WTC11 (cell line): ENCODE measurements at regions not wholly inside any gene's neighbourhood (a gene's known extent, or its start where the extent isn't known, plus 50 kb on each side); places are given as distances from the start of the nearest gene placed in this dataset.

Experiments
- ATAC-seq: fragments of 200-7000 bp; cut with Tn5 transposase; 2 replicates; pipeline ENCODE4 v1.10.0; 2021; ENCODE audit warnings: mild to moderate bottlenecking, moderate library complexity
- CTCF ChIA-PET: fragments of 300-600 bp; sonication (Branson Sonifier 250); formaldehyde crosslinking; loops from one replicate; lab custom pipeline; 2021; ENCODE audit warnings: antibody characterized with exemption; lab: Charles Lee
- POLR2A ChIA-PET: fragments of 350-600 bp; sonication (Branson Sonifier 250); formaldehyde crosslinking; loops from one replicate; lab custom pipeline; 2021; ENCODE audit warnings: antibody characterized with exemption; lab: Charles Lee
- DNase-seq: peaks from one replicate; pipeline ENCODE4 v3.0.0; 2021; ENCODE audit warnings: low spot score
- H3K27ac Mint-ChIP-seq: 2 replicates; pipeline ENCODE4 v1.8.0; 2021; ENCODE audit warnings: mixed read lengths
- H3K27me3 Mint-ChIP-seq: 2 replicates; pipeline ENCODE4 v1.8.0; 2021; ENCODE audit warnings: low read depth, mild to moderate bottlenecking, moderate library complexity, mixed read lengths
- H3K36me3 Mint-ChIP-seq: 2 replicates; pipeline ENCODE4 v1.8.0; 2021; ENCODE audit warnings: mixed read lengths
- H3K4me1 Mint-ChIP-seq: 2 replicates; pipeline ENCODE4 v1.8.0; 2022; ENCODE audit warnings: mixed read lengths
- H3K4me3 Mint-ChIP-seq: 2 replicates; pipeline ENCODE4 v1.8.0; 2021; ENCODE audit warnings: mild to moderate bottlenecking, moderate library complexity, mixed read lengths
- H3K9me3 Mint-ChIP-seq: 2 replicates; pipeline ENCODE4 v1.8.0; 2021; ENCODE audit warnings: mixed read lengths
- AFF4 ChIP-seq: sonication (generic); formaldehyde crosslinking; IDR thresholded peaks from 2 replicates; pipeline ENCODE4 v1.8.1; 2023; ENCODE audit warnings: mild to moderate bottlenecking, missing genetic modification reagents, borderline replicate concordance
- ETV6 ChIP-seq: sonication (generic); formaldehyde crosslinking; IDR thresholded peaks from 2 replicates; pipeline ENCODE4 v1.8.1; 2022; ENCODE audit warnings: mild to moderate bottlenecking, missing genetic modification reagents
- RELA ChIP-seq: sonication (generic); formaldehyde crosslinking; IDR thresholded peaks from 2 replicates; pipeline ENCODE4 v1.8.1; 2022; ENCODE audit warnings: missing genetic modification reagents, mild to moderate bottlenecking, borderline replicate concordance
- SMAD3 ChIP-seq: sonication (generic); formaldehyde crosslinking; IDR thresholded peaks from 2 replicates; pipeline ENCODE4 v1.8.0; 2022; ENCODE audit warnings: missing genetic modification reagents, mild to moderate bottlenecking, borderline replicate concordance
- SP1 ChIP-seq: sonication (generic); formaldehyde crosslinking; conservative IDR thresholded peaks from 2 replicates; pipeline ENCODE4 v1.8.1; 2022; ENCODE audit warnings: missing genetic modification reagents
- USF1 ChIP-seq: sonication (generic); formaldehyde crosslinking; IDR thresholded peaks from 2 replicates; pipeline ENCODE4 v1.8.0; 2022; ENCODE audit warnings: mild to moderate bottlenecking, missing genetic modification reagents
- ZNF121 ChIP-seq: sonication (generic); formaldehyde crosslinking; IDR thresholded peaks from 2 replicates; pipeline ENCODE4 v1.8.0; 2023; ENCODE audit warnings: missing genetic modification reagents
- ZNF263 ChIP-seq: sonication (generic); formaldehyde crosslinking; IDR thresholded peaks from 2 replicates; pipeline ENCODE4 v1.8.1; 2022; ENCODE audit warnings: low read depth, mild to moderate bottlenecking, moderate library complexity, missing genetic modification reagents
- ZNF317 ChIP-seq: sonication (generic); formaldehyde crosslinking; IDR thresholded peaks from 2 replicates; pipeline ENCODE4 v1.8.1; 2023; ENCODE audit warnings: low read depth, mild to moderate bottlenecking, moderate library complexity, missing genetic modification reagents, borderline replicate concordance
- ZNF396 ChIP-seq: fragments of 250-450 bp; sonication (Bioruptor Pico); IDR thresholded peaks from 2 replicates; pipeline ENCODE4 v1.8.0; 2021; ENCODE audit warnings: mild to moderate bottlenecking, moderate library complexity, borderline replicate concordance
- TF ChIP-seq, protein P1 (sequence below): sonication (generic); formaldehyde crosslinking; IDR thresholded peaks from 2 replicates; pipeline ENCODE4 v1.8.1; 2022; ENCODE audit warnings: low read depth, missing genetic modification reagents, borderline replicate concordance
- TF ChIP-seq, protein P2 (sequence below): sonication (generic); formaldehyde crosslinking; IDR thresholded peaks from 2 replicates; pipeline ENCODE4 v1.8.0; 2023; ENCODE audit warnings: missing genetic modification reagents, mild to moderate bottlenecking, borderline replicate concordance
- TF ChIP-seq, protein P3 (sequence below): fragments of 250-450 bp; sonication (Bioruptor Pico); IDR thresholded peaks from 2 replicates; pipeline ENCODE4 v1.8.0; 2021; ENCODE audit warnings: mild to moderate bottlenecking
- TF ChIP-seq, protein P4 (sequence below): fragments of 250-450 bp; sonication (Bioruptor Pico); conservative IDR thresholded peaks from 2 replicates; pipeline ENCODE4 v1.9.0; 2021; ENCODE audit warnings: mild to moderate bottlenecking
- TF ChIP-seq, protein P5 (sequence below): sonication (generic); formaldehyde crosslinking; IDR thresholded peaks from 2 replicates; pipeline ENCODE4 v1.8.1; 2023; ENCODE audit warnings: mild to moderate bottlenecking, missing genetic modification reagents
- TF ChIP-seq, protein P6 (sequence below): sonication (generic); formaldehyde crosslinking; IDR thresholded peaks from 2 replicates; pipeline ENCODE4 v1.8.1; 2023; ENCODE audit warnings: mild to moderate bottlenecking, missing genetic modification reagents, moderate library complexity

GRCh38 chr15:35774653-35775052 lies 228.7 kb upstream of the DPH6 start:
- no peak overlapping the region for H3K27ac Mint-ChIP-seq
- TF ChIP-seq RELA (CRISPR knock-in tag): no peak
- TF ChIP-seq, protein P1, sequence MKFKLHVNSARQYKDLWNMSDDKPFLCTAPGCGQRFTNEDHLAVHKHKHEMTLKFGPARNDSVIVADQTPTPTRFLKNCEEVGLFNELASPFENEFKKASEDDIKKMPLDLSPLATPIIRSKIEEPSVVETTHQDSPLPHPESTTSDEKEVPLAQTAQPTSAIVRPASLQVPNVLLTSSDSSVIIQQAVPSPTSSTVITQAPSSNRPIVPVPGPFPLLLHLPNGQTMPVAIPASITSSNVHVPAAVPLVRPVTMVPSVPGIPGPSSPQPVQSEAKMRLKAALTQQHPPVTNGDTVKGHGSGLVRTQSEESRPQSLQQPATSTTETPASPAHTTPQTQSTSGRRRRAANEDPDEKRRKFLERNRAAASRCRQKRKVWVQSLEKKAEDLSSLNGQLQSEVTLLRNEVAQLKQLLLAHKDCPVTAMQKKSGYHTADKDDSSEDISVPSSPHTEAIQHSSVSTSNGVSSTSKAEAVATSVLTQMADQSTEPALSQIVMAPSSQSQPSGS (CRISPR knock-in tag): no peak
- TF ChIP-seq, protein P2, sequence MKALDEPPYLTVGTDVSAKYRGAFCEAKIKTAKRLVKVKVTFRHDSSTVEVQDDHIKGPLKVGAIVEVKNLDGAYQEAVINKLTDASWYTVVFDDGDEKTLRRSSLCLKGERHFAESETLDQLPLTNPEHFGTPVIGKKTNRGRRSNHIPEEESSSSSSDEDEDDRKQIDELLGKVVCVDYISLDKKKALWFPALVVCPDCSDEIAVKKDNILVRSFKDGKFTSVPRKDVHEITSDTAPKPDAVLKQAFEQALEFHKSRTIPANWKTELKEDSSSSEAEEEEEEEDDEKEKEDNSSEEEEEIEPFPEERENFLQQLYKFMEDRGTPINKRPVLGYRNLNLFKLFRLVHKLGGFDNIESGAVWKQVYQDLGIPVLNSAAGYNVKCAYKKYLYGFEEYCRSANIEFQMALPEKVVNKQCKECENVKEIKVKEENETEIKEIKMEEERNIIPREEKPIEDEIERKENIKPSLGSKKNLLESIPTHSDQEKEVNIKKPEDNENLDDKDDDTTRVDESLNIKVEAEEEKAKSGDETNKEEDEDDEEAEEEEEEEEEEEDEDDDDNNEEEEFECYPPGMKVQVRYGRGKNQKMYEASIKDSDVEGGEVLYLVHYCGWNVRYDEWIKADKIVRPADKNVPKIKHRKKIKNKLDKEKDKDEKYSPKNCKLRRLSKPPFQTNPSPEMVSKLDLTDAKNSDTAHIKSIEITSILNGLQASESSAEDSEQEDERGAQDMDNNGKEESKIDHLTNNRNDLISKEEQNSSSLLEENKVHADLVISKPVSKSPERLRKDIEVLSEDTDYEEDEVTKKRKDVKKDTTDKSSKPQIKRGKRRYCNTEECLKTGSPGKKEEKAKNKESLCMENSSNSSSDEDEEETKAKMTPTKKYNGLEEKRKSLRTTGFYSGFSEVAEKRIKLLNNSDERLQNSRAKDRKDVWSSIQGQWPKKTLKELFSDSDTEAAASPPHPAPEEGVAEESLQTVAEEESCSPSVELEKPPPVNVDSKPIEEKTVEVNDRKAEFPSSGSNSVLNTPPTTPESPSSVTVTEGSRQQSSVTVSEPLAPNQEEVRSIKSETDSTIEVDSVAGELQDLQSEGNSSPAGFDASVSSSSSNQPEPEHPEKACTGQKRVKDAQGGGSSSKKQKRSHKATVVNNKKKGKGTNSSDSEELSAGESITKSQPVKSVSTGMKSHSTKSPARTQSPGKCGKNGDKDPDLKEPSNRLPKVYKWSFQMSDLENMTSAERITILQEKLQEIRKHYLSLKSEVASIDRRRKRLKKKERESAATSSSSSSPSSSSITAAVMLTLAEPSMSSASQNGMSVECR (CRISPR knock-in tag): no peak
- no peak for TF ChIP-seq ZNF263 (CRISPR knock-in tag)
- no peak for TF ChIP-seq AFF4 (CRISPR knock-in tag)
- TF ChIP-seq, protein P3, sequence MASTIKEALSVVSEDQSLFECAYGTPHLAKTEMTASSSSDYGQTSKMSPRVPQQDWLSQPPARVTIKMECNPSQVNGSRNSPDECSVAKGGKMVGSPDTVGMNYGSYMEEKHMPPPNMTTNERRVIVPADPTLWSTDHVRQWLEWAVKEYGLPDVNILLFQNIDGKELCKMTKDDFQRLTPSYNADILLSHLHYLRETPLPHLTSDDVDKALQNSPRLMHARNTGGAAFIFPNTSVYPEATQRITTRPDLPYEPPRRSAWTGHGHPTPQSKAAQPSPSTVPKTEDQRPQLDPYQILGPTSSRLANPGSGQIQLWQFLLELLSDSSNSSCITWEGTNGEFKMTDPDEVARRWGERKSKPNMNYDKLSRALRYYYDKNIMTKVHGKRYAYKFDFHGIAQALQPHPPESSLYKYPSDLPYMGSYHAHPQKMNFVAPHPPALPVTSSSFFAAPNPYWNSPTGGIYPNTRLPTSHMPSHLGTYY (CRISPR knock-in tag): no peak
- no peak for TF ChIP-seq SP1 (CRISPR knock-in tag)
- no peak for TF ChIP-seq USF1 (CRISPR knock-in tag)
- no peak for TF ChIP-seq ETV6 (CRISPR knock-in tag)
- no peak for TF ChIP-seq ZNF396 (CRISPR knock-in tag)
- TF ChIP-seq, protein P4, sequence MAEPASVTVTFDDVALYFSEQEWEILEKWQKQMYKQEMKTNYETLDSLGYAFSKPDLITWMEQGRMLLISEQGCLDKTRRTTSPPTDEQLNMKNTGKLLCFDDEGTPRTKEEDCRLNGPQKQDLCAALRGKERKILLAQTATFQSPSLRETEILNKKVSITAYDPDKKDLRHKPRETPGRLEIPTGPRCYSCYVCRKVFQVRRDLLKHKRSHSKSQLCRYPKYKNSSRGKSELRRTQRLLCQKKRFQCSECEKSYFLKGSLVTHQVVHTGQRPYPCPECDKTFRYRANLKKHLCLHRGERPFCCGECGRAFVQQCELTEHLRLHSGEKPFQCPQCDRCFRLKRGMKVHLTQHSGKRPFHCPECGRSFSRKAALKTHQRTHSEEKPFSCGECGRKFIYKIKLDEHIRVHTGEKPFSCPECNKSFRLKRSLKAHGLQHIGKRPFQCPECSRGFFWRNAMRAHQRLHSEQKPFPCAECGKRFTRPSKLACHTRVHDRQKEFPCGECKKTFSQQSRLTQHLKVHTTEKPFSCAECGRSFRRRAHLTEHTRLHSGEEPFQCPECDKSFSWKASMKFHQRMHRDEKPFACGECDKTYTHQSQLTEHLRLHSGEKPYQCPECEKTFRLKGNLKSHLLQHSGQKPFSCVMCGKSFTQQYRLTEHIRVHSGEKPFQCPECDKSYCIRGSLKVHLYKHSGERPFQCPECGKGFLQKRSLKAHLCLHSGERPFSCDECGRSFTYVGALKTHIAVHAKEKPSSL (CRISPR knock-in tag): no peak
- TF ChIP-seq SMAD3 (CRISPR knock-in tag): no peak
- TF ChIP-seq, protein P5, sequence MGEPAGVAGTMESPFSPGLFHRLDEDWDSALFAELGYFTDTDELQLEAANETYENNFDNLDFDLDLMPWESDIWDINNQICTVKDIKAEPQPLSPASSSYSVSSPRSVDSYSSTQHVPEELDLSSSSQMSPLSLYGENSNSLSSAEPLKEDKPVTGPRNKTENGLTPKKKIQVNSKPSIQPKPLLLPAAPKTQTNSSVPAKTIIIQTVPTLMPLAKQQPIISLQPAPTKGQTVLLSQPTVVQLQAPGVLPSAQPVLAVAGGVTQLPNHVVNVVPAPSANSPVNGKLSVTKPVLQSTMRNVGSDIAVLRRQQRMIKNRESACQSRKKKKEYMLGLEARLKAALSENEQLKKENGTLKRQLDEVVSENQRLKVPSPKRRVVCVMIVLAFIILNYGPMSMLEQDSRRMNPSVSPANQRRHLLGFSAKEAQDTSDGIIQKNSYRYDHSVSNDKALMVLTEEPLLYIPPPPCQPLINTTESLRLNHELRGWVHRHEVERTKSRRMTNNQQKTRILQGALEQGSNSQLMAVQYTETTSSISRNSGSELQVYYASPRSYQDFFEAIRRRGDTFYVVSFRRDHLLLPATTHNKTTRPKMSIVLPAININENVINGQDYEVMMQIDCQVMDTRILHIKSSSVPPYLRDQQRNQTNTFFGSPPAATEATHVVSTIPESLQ (CRISPR knock-in tag): no peak
- TF ChIP-seq ZNF317 (CRISPR knock-in tag): no peak
- TF ChIP-seq ZNF121 (CRISPR knock-in tag): no peak
- TF ChIP-seq, protein P6, sequence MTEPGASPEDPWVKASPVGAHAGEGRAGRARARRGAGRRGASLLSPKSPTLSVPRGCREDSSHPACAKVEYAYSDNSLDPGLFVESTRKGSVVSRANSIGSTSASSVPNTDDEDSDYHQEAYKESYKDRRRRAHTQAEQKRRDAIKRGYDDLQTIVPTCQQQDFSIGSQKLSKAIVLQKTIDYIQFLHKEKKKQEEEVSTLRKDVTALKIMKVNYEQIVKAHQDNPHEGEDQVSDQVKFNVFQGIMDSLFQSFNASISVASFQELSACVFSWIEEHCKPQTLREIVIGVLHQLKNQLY (CRISPR knock-in tag): no peak
- TF ChIP-seq, all 79 proteins: peak for 0
- ChIA-PET CTCF (interaction anchor here (1.1 kb wide), 1 partner anchor 23 kb away, joined by 3 read pairs; no protein-coding TSS in a partner anchor), POLR2A (no interaction called here)
- no peaks in the 10 kb centered on the region for H3K4me1 Mint-ChIP-seq
- DNase-seq (no peak), ATAC-seq (no peak)
- no peak overlapping the region for H3K4me3 Mint-ChIP-seq
- H3K27me3 Mint-ChIP-seq: no peaks in the 10 kb centered on the region
- H3K36me3 Mint-ChIP-seq: no peaks in the 10 kb centered on the region
- no peaks in the 10 kb centered on the region for H3K9me3 Mint-ChIP-seq
